GM10248 (cell line): ENCODE measurements at regions not wholly inside any gene's neighbourhood (a gene's known extent, or its start where the extent isn't known, plus 50 kb on each side); places are given as distances from the start of the nearest gene placed in this dataset.

Experiments
- CTCF ChIA-PET: fragments of 300-600 bp; sonication (Branson Sonifier 250); formaldehyde crosslinking; extraction: SDS; loops from one replicate; lab custom pipeline; 2021; ENCODE audit warnings: antibody characterized with exemption; lab: Yijun Ruan, JAX
- POLR2A ChIA-PET: fragments of 350-650 bp; sonication (Branson Sonifier 250); formaldehyde crosslinking; extraction: SDS; loops from one replicate; lab custom pipeline; 2020; ENCODE audit warnings: antibody characterized with exemption; lab: Yijun Ruan, JAX
- DNase-seq: peaks from one replicate; pipeline ENCODE4 v3.0.0; 2012; ENCODE audit errors: extremely low spot score
- TF ChIP-seq, protein P1 (sequence below): IDR thresholded peaks from 2 replicates; pipeline ENCODE4 v1.5.1; 2012; ENCODE audit warnings: mild to moderate bottlenecking, low read depth; ENCODE audit errors: extremely low read depth, missing control alignments, control extremely low read depth

GRCh38 chr6:153405931-153406330 is 274.8 kb upstream of the RGS17 start:
- POLR2A ChIA-PET: no interaction called here
- DNase-seq: no peak
- TF ChIP-seq, protein P1, sequence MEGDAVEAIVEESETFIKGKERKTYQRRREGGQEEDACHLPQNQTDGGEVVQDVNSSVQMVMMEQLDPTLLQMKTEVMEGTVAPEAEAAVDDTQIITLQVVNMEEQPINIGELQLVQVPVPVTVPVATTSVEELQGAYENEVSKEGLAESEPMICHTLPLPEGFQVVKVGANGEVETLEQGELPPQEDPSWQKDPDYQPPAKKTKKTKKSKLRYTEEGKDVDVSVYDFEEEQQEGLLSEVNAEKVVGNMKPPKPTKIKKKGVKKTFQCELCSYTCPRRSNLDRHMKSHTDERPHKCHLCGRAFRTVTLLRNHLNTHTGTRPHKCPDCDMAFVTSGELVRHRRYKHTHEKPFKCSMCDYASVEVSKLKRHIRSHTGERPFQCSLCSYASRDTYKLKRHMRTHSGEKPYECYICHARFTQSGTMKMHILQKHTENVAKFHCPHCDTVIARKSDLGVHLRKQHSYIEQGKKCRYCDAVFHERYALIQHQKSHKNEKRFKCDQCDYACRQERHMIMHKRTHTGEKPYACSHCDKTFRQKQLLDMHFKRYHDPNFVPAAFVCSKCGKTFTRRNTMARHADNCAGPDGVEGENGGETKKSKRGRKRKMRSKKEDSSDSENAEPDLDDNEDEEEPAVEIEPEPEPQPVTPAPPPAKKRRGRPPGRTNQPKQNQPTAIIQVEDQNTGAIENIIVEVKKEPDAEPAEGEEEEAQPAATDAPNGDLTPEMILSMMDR: no peak
- CTCF ChIA-PET: interaction anchor here (1.3 to 2.8 kb wide), 2 partner anchors 11 to 13 kb away, joined by 3 to 8 read pairs; no protein-coding TSS in a partner anchor

DNA sequence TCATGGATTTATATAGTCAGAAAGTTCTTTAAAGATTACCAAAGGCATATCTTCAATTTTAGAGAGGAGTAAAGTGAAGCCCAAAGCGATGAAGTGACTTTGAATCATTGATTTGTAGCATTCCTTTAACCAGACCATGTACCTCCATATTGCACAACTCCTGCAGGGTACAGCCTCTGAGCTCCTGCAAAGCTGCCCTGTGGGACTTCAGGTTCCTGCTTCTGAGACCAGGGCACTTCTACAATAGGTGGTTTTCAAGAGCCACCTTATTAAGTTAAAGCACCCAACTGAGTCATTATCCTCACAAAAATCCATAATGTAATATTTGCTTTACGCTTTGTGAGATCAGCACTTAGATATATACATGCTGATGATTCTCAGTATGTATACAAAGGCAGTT is 270.7 kb upstream of the RGS17 start:
- no peak for DNase-seq
- POLR2A ChIA-PET: no interaction called here
- CTCF ChIA-PET: no interaction called here
- TF ChIP-seq, protein P1: no peak

- DNase-seq: no peak
- POLR2A ChIA-PET: no interaction called here
- TF ChIP-seq, protein P1: no peak
- CTCF ChIA-PET: interaction anchor here (0.9 kb wide), 1 partner anchor 14 kb away, joined by 3 read pairs; no protein-coding TSS in a partner anchor
Measured at GRCh38 chr6:153392156-153392555, 261.1 kb upstream of the RGS17 start.

DNA sequence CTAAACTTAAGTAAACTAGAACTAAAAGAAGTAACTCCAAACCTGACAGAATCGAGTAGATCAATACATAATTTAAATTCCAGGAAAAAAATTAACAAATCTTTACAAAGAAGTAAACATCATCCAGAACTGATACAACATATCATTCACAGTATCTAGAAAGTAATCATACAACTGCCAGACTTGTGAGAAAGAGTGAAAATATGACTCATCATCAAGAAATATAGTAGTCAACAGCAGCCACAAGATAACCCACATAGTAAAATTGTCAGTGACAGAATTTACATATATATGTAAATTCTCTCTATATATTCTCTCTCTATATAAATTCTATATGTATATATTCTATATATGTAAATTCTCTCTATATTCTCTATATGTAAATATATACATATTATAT is 242.8 kb upstream of the RGS17 start:
- DNase-seq: no peak
- TF ChIP-seq, protein P1: no peak
- ChIA-PET CTCF (no interaction called here), POLR2A (no interaction called here)

GRCh38 chr6:153368131-153368530 is 237.0 kb upstream of the RGS17 start:
- TF ChIP-seq, protein P1: no peak
- ChIA-PET POLR2A (no interaction called here), CTCF (no interaction called here)
- DNase-seq: no peak

GRCh38 chr6:153367021-153367420 is 235.9 kb upstream of the RGS17 start:
- DNase-seq: no peak
- TF ChIP-seq, protein P1: no peak
- ChIA-PET CTCF (no interaction called here), POLR2A (no interaction called here)
